ENCODE measurements at regions not wholly inside any gene's neighbourhood (a gene's known extent, or its start where the extent isn't known, plus 50 kb on each side); places are given as distances from the start of the nearest gene placed in this dataset.
A peak's percentile ranks its signal among the peaks of the same experiment; 100 is the strongest.

GRCh38 chr20:22862671-22863230, 172.4 kb upstream of the SSTR4 start:
- H3K79me2 ChIP-seq: no peaks in the 10 kb centered on the region
- H4K20me1 ChIP-seq (ENCODE audit: insufficient read depth, poor library complexity, severe bottlenecking): no peaks in the 10 kb centered on the region
- no peaks in the 10 kb centered on the region for H3K9me3 ChIP-seq (ENCODE audit: low read depth)
- no peak overlapping the region for H2AFZ ChIP-seq
- WGBS (ENCODE audit: low lambda C conversion rate, missing lambda C conversion rate): 92% methylated on average over 11 of the region's 11 CpGs
- H3K9me2 ChIP-seq (replicated peaks; ENCODE audit: insufficient read depth): no peaks in the 10 kb centered on the region
- TF ChIP-seq EZH2 (IDR thresholded peaks at IDR 0.05; ENCODE audit: borderline replicate concordance): no peak
- TF ChIP-seq EZH2phosphoT487 (IDR thresholded peaks at IDR 0.05; ENCODE audit: low read depth, severe bottlenecking, unreplicated experiment): no peak
- TF ChIP-seq, protein P1, sequence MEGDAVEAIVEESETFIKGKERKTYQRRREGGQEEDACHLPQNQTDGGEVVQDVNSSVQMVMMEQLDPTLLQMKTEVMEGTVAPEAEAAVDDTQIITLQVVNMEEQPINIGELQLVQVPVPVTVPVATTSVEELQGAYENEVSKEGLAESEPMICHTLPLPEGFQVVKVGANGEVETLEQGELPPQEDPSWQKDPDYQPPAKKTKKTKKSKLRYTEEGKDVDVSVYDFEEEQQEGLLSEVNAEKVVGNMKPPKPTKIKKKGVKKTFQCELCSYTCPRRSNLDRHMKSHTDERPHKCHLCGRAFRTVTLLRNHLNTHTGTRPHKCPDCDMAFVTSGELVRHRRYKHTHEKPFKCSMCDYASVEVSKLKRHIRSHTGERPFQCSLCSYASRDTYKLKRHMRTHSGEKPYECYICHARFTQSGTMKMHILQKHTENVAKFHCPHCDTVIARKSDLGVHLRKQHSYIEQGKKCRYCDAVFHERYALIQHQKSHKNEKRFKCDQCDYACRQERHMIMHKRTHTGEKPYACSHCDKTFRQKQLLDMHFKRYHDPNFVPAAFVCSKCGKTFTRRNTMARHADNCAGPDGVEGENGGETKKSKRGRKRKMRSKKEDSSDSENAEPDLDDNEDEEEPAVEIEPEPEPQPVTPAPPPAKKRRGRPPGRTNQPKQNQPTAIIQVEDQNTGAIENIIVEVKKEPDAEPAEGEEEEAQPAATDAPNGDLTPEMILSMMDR (IDR thresholded peaks at IDR 0.05; ENCODE audit: poor library complexity): peak; percentile 2
- H3K4me1 ChIP-seq (ENCODE audit: insufficient read depth): peaks cover 12% of the 10 kb centered on the region
- H3K4me2 ChIP-seq: no peak overlapping the region
- H3K27me3 ChIP-seq: no peaks in the 10 kb centered on the region
- no peak overlapping the region for H3K27ac ChIP-seq
- DNase-seq (ENCODE audit: low spot score): no peak
- no peaks in the 10 kb centered on the region for H3K36me3 ChIP-seq (replicated peaks; ENCODE audit: insufficient read depth, low read depth)
- H3K4me3 ChIP-seq: no peak overlapping the region

GRCh38 chr20:22863826-22864225, 171.3 kb upstream of the SSTR4 start:
- WGBS (ENCODE audit: low lambda C conversion rate, missing lambda C conversion rate): 58% methylated on average over 4 of the region's 4 CpGs
- no peak for TF ChIP-seq EZH2phosphoT487 (IDR thresholded peaks at IDR 0.05; ENCODE audit: low read depth, severe bottlenecking, unreplicated experiment)
- TF ChIP-seq, protein P1 (IDR thresholded peaks at IDR 0.05; ENCODE audit: poor library complexity): no peak
- no peak for TF ChIP-seq EZH2 (IDR thresholded peaks at IDR 0.05; ENCODE audit: borderline replicate concordance)

GRCh38 chr20:22866812-22867341, 168.2 kb upstream of the SSTR4 start:
- DNase-seq (ENCODE audit: low spot score): no peak
- peak overlapping the region; percentile 6 for H3K27ac ChIP-seq
- H3K79me2 ChIP-seq: no peaks in the 10 kb centered on the region
- H4K20me1 ChIP-seq (ENCODE audit: insufficient read depth, poor library complexity, severe bottlenecking): no peaks in the 10 kb centered on the region
- no peak for TF ChIP-seq EZH2phosphoT487 (IDR thresholded peaks at IDR 0.05; ENCODE audit: low read depth, severe bottlenecking, unreplicated experiment)
- TF ChIP-seq EZH2 (IDR thresholded peaks at IDR 0.05; ENCODE audit: borderline replicate concordance): no peak
- TF ChIP-seq, protein P1 (IDR thresholded peaks at IDR 0.05; ENCODE audit: poor library complexity): no peak
- 49% methylated on average over 2 of the region's 2 CpGs for WGBS (ENCODE audit: low lambda C conversion rate, missing lambda C conversion rate)
- peak overlapping the region; percentile 20 for H3K4me2 ChIP-seq
- H3K9me3 ChIP-seq (ENCODE audit: low read depth): no peaks in the 10 kb centered on the region
- H3K9me2 ChIP-seq (replicated peaks; ENCODE audit: insufficient read depth): no peaks in the 10 kb centered on the region
- no peak overlapping the region for H2AFZ ChIP-seq
- H3K27me3 ChIP-seq: no peaks in the 10 kb centered on the region
- H3K4me1 ChIP-seq (ENCODE audit: insufficient read depth): peaks cover 12% of the 10 kb centered on the region
- no peaks in the 10 kb centered on the region for H3K36me3 ChIP-seq (replicated peaks; ENCODE audit: insufficient read depth, low read depth)
- no peak overlapping the region for H3K4me3 ChIP-seq

More at GRCh38 chr20:22863826-22864225, 171.3 kb upstream of the SSTR4 start:
- no peaks in the 10 kb centered on the region for H3K79me2 ChIP-seq
- no peaks in the 10 kb centered on the region for H4K20me1 ChIP-seq (ENCODE audit: insufficient read depth, poor library complexity, severe bottlenecking)
- no peak overlapping the region for H2AFZ ChIP-seq
- no peaks in the 10 kb centered on the region for H3K9me2 ChIP-seq (replicated peaks; ENCODE audit: insufficient read depth)
- no peaks in the 10 kb centered on the region for H3K27me3 ChIP-seq
- peaks cover 12% of the 10 kb centered on the region for H3K4me1 ChIP-seq (ENCODE audit: insufficient read depth)
- H3K36me3 ChIP-seq (replicated peaks; ENCODE audit: insufficient read depth, low read depth): no peaks in the 10 kb centered on the region
- H3K9me3 ChIP-seq (ENCODE audit: low read depth): no peaks in the 10 kb centered on the region
- H3K4me2 ChIP-seq: no peak overlapping the region
- DNase-seq (ENCODE audit: low spot score): no peak
- H3K4me3 ChIP-seq: no peak overlapping the region
- no peak overlapping the region for H3K27ac ChIP-seq

All from hepatocyte (in vitro differentiated cells).